ENCODE measurements at regions not wholly inside any gene's neighbourhood (a gene's known extent, or its start where the extent isn't known, plus 50 kb on each side); places are given as distances from the start of the nearest gene placed in this dataset.

DNA sequence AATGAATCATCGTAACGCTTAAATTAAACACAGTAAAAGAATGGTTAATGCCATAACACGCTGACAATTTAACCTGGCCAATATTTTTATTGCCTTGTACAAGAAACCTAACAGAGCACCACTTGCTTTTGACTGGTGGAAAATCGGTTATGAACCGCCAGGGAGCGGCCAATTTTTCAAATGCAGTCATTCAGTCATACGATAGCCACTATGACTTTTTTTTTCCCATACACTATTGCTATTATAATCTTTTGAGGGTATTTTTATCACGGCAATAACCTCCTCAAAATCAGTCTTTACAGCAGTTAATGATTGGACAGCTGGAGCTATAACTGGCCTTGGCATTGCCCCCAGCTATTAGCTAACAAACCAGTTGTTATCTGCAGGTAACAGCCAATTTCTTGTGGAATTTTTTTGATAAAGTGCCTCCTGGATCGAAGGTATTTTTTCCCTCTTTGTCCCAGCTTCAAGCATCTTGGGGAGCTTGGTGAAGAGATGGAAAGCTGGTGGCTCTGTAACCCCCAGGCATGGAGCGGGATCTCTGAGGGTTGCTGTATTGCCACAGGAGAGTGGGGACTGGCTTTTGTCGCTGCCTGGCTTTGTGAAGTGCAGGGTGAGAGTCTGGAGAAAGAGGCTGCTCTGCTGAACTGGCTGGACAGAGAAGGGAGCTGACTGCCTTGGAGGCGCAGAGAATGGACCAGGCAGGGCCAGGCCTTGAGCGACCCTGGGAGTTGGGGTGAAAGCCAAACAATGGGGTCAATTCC lies 198.4 kb upstream of the ZNF536 start:
- no peak overlapping the region for H3K27ac ChIP-seq
- H3K27me3 ChIP-seq, result peaks cover 0 to 11% of the 10 kb centered on the region in 2 donors
- DNase-seq, result no peak
- H3K36me3 ChIP-seq, result no peaks in the 10 kb centered on the region
- no peaks in the 10 kb centered on the region for H3K9me3 ChIP-seq
- no peaks in the 10 kb centered on the region for H3K4me1 ChIP-seq
- intact Hi-C loops (cut with DNase I), result no loop called here
- ATAC-seq, result no peak
- no peak for TF ChIP-seq CTCF (IDR thresholded peaks at IDR 0.05)
- no peak overlapping the region for H3K4me3 ChIP-seq

DNA sequence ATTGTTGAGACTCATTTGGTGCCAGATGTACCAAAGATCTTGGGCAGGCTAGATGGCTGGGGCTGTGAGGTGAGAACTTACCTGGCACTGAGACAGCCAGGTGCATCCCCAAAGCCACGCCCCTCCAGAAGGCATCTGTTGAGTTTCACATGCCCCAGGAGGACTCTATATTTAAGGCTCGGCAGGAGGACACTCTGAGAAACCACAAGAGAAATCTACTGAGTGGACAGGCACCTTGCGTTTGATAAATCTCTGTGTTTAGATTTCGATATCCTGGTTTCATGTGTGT lies 197.9 kb upstream of the ZNF536 start:
- no peak for ATAC-seq
- no peak overlapping the region for H3K4me3 ChIP-seq
- intact Hi-C loops (cut with DNase I), result no loop called here

GRCh38 chr19:30174791-30175190 lies 197.4 kb upstream of the ZNF536 start:
- Histone ChIP-seq H3K4me3 (no peak overlapping the region), H3K4me1 (no peaks in the 10 kb centered on the region), H3K9me3 (peaks cover 0 to under 1% of the 10 kb centered on the region in 2 donors), H3K27ac (no peak overlapping the region), H3K27me3 (peaks cover 0 to 11% of the 10 kb centered on the region in 2 donors), H3K36me3 (no peaks in the 10 kb centered on the region)
- TF ChIP-seq CTCF (IDR thresholded peaks at IDR 0.05), result no peak
- no peak for DNase-seq
- no peak for ATAC-seq
- intact Hi-C loops (cut with DNase I), result no loop called here

More for the DNA sequence above, 197.9 kb upstream of the ZNF536 start:
- Histone ChIP-seq H3K4me1 (no peaks in the 10 kb centered on the region), H3K36me3 (no peaks in the 10 kb centered on the region), H3K27me3 (peaks cover 0 to 11% of the 10 kb centered on the region in 2 donors), H3K27ac (no peak overlapping the region), H3K9me3 (no peaks in the 10 kb centered on the region)
- DNase-seq, result no peak
- no peak for TF ChIP-seq CTCF (IDR thresholded peaks at IDR 0.05)

DNA sequence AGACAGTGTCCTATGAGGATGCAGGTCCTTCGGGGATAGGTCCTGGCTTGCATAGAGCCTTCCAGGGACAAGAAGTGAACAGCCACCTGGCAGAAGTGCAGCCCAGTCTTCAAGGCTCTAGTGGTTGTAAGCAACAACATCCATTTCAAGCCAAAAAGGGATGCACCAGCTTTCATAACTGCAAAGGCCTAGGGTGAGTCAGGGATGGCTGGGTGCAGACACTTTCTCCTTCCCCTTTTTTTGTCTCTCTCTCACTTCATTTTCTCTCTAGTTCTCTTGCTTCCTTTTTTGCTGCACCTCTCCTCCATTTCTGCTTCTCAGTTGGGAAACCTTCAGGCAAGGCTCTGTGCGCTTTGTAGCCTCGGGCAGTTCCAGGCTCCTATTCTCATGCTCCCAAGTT lies 196.2 kb upstream of the ZNF536 start:
- no peaks in the 10 kb centered on the region for H3K36me3 ChIP-seq
- no peak for DNase-seq
- no peak overlapping the region for H3K4me3 ChIP-seq
- no peak for ATAC-seq
- intact Hi-C loops (cut with DNase I), result no loop called here
- peaks cover 0 to 5% of the 10 kb centered on the region in 2 donors for H3K9me3 ChIP-seq
- H3K4me1 ChIP-seq, result no peaks in the 10 kb centered on the region
- no peak for TF ChIP-seq CTCF (IDR thresholded peaks at IDR 0.05)
- H3K27ac ChIP-seq, result no peak overlapping the region
- peaks cover 0 to 11% of the 10 kb centered on the region in 2 donors for H3K27me3 ChIP-seq

DNA sequence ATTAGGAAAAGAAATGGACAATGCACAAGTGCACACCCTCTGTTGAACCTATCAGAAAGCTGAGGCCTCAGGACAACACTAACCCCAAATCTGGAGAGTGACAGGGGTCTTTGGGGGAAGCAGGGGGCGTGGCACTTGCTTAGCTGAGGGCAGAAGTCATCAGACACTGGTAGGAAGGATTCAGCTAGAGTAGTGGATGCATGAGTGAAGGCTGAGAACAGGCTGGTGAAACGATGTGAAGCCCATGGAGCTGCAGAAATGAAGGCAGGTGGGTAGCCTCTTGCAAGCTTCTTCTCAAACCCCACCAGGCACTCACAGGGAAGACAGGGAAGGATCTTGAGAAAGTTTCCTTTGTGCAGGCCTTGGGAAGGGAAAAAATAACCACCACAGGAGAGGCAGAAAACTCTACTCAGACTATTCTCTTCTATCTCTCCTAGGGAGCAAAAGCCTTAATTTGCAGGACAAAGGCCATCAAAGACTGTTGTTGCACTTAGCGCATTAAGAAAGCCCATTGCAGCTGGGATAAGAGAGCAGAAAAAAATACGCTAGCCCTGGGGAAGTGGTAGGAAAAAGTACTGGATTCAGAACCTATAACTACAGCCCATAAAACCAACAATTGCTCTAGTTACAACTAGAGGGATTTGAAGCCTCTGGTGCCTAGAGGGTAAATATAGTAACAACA lies 193.3 kb upstream of the ZNF536 start:
- DNase-seq (no peak), ATAC-seq (no peak)
- Histone ChIP-seq H3K27me3 (peaks cover 0 to 11% of the 10 kb centered on the region in 2 donors), H3K27ac (no peak overlapping the region), H3K4me3 (no peak overlapping the region), H3K4me1 (no peaks in the 10 kb centered on the region), H3K9me3 (peaks cover 7 to 33% of the 10 kb centered on the region in 2 donors), H3K36me3 (no peaks in the 10 kb centered on the region)
- intact Hi-C loops (cut with DNase I), result no loop called here
- TF ChIP-seq CTCF (IDR thresholded peaks at IDR 0.05), result no peak
